ENCODE measurements at regions not wholly inside any gene's neighbourhood (a gene's known extent, or its start where the extent isn't known, plus 50 kb on each side); places are given as distances from the start of the nearest gene placed in this dataset.
A peak's percentile ranks its signal among the peaks of the same experiment; 100 is the strongest.

DNA sequence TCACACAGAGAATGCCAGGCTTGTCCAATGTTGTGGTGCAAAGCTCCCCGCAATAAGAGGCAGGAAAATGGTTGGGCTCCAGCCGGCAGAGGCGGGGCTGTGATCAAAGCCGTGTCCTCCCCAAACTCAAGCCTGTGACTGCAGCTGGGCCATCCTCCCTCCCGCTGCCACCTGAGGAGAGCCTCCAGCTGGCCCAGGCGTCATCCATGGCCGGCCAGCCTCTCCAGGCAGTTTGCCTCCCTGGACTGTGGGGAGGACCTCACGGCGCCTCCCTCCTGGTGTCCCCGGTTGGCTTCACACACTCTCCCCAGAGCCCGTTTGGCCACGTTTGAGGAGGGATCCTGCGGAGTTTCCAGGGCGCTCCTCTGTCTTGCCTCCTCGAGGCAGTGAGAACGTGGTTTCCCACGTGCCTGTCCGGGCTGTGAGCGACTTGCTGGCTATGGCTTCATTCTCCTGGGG lies 134.1 kb downstream of the IRF8 start:
- TF ChIP-seq, protein P1, sequence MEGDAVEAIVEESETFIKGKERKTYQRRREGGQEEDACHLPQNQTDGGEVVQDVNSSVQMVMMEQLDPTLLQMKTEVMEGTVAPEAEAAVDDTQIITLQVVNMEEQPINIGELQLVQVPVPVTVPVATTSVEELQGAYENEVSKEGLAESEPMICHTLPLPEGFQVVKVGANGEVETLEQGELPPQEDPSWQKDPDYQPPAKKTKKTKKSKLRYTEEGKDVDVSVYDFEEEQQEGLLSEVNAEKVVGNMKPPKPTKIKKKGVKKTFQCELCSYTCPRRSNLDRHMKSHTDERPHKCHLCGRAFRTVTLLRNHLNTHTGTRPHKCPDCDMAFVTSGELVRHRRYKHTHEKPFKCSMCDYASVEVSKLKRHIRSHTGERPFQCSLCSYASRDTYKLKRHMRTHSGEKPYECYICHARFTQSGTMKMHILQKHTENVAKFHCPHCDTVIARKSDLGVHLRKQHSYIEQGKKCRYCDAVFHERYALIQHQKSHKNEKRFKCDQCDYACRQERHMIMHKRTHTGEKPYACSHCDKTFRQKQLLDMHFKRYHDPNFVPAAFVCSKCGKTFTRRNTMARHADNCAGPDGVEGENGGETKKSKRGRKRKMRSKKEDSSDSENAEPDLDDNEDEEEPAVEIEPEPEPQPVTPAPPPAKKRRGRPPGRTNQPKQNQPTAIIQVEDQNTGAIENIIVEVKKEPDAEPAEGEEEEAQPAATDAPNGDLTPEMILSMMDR (IDR thresholded peaks at IDR 0.05) = no peak
- no peak for TF ChIP-seq POLR2A (IDR thresholded peaks at IDR 0.05)
- H3K27me3 ChIP-seq = no peaks in the 10 kb centered on the region
- H3K36me3 ChIP-seq = no peaks in the 10 kb centered on the region
- peak; percentile 18 to 31 for DNase-seq
- WGBS, 2 donors = 28 to 49% methylated on average over 9 to 14 of the region's 19 CpGs
- H3K27ac ChIP-seq = no peak overlapping the region
- intact Hi-C loops (cut with DNase I) = no loop called here
- H3K4me3 ChIP-seq (replicated peaks in 1 of 3) = no peak overlapping the region
- peaks cover 5 to 23% of the 10 kb centered on the region in 2 donors for H3K4me1 ChIP-seq
- H3K9me3 ChIP-seq = no peaks in the 10 kb centered on the region

DNA sequence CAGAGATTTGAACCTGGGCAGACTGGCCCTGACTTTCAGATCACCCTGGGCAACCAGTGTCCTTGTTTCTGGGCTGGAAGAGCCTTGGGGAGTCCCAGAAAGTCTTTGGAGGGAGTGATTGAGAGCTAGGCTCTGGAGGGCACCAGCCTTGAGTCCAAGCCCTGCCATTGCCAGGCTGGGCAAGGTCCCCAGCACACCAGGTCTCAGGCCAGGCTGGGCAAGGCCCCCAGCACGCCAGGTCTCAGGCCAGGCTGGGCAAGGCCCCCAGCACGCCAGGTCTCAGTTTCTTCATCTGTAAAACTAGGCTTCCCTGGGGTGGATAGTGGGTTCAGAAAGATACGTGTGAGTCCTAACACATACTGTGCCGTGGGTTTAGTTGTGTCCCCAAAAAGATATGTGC lies 135.0 kb downstream of the IRF8 start:
- no peaks in the 10 kb centered on the region for H3K36me3 ChIP-seq
- no peaks in the 10 kb centered on the region for H3K27me3 ChIP-seq
- intact Hi-C loops (cut with DNase I) = no loop called here
- TF ChIP-seq, protein P1 (IDR thresholded peaks at IDR 0.05) = no peak
- TF ChIP-seq POLR2A (IDR thresholded peaks at IDR 0.05) = no peak
- 93 to 98% methylated on average over 4 of the region's 4 CpGs for WGBS, 2 donors
- no peak overlapping the region for H3K4me3 ChIP-seq (replicated peaks in 1 of 3)
- no peaks in the 10 kb centered on the region for H3K9me3 ChIP-seq
- H3K27ac ChIP-seq = no peak overlapping the region
- H3K4me1 ChIP-seq = peaks cover 11 to 28% of the 10 kb centered on the region in 2 donors
- DNase-seq = no peak

DNA sequence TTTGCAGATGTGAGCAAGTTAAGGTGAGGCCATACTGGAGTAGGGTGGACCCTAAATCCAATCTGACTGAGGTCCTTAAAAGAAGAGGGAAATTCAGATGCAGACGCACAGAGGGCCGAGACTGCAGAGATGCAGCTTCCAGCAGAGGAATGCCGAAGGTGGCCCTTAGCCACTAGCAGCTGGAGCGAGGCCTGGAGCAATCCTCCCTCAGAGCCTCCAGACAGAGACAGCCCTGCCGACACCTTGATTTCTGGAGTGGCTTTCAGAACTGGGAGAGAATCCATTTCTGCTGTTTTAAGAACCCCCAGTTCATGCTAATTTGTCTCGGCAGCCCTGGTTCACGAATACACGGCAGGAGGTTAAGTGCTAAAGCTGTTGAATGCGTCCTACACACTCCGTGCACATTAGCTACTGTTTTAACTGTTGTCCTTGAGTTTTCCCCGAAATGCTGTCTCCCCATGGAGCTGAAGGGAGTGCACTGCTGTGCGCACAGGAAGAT lies 135.5 kb downstream of the IRF8 start:
- Histone ChIP-seq H3K36me3 (no peaks in the 10 kb centered on the region), H3K4me1 (peaks cover 11 to 25% of the 10 kb centered on the region in 2 donors), H3K27me3 (no peaks in the 10 kb centered on the region), H3K27ac (no peak overlapping the region), H3K9me3 (no peaks in the 10 kb centered on the region), H3K4me3 (replicated peaks in 1 of 3) (no peak overlapping the region)
- WGBS, 2 donors = 68 to 83% methylated on average over 12 of the region's 12 CpGs
- intact Hi-C loops (cut with DNase I) = no loop called here
- no peak for TF ChIP-seq POLR2A (IDR thresholded peaks at IDR 0.05)
- TF ChIP-seq, protein P1 (IDR thresholded peaks at IDR 0.05) = no peak
- DNase-seq = no peak

DNA sequence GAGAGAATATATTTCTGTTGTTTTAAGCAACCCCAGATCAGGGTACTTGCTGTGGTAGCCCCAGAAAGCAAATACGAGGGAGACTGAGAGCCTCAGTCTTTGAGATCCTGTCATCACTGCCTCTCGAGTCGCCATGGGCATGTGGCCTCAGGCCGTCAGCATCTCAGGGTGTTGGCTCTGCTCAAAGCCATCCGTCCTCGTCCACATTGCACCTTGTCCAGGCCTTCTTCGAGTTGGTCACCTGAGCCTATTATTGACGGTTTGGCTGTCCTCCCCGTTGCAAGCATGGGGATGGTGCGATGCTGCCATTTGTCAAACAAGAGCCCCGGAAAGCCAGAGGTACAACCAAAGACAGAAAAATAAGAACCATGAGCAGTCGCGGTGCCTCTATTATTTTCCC lies 136.9 kb downstream of the IRF8 start:
- intact Hi-C loops (cut with DNase I) = no loop called here
- no peak for DNase-seq

More for the DNA sequence above, 136.9 kb downstream of the IRF8 start:
- no peak overlapping the region for H3K4me3 ChIP-seq (replicated peaks in 1 of 3)
- H3K27ac ChIP-seq = no peak overlapping the region
- no peaks in the 10 kb centered on the region for H3K36me3 ChIP-seq
- TF ChIP-seq, protein P1 (IDR thresholded peaks at IDR 0.05) = no peak
- no peak for TF ChIP-seq POLR2A (IDR thresholded peaks at IDR 0.05)
- WGBS, 2 donors = 93 to 98% methylated on average over 13 of the region's 13 CpGs
- H3K9me3 ChIP-seq = no peaks in the 10 kb centered on the region
- H3K4me1 ChIP-seq = peaks cover 11 to 23% of the 10 kb centered on the region in 2 donors
- no peaks in the 10 kb centered on the region for H3K27me3 ChIP-seq
